Gastrocnemius medialis (tissue), 4 donors: ENCODE measurements at regions not wholly inside any gene's neighbourhood (a gene's known extent, or its start where the extent isn't known, plus 50 kb on each side); places are given as distances from the start of the nearest gene placed in this dataset.

ENCODE experiments used
- POLR2A ChIP-seq, 2 donors: fragments of 450-650 bp; IDR thresholded peaks; one replicate each; pipeline ENCODE4 v1.6.1; 2017; ENCODE audit warnings: antibody characterized with exemption in 2 of 2, mild to moderate bottlenecking in 2 of 2, moderate library complexity in 2 of 2
- TF ChIP-seq, protein P1 (sequence below), 5 experiments: fragments of 450-650 bp in 3 of 5; fragments of 200-600 bp in 2 of 5; sonication (generic) in 2 of 5; IDR thresholded peaks in 4 of 5; conservative IDR thresholded peaks in 1 of 5; 1 replicate in 4 of 5; 2 replicates in 1 of 5; pipeline ENCODE4 v1.5.1; 2016 to 2019; ENCODE audit warnings: antibody characterized with exemption in 5 of 5, mild to moderate bottlenecking in 3 of 5, moderate library complexity in 3 of 5

DNA sequence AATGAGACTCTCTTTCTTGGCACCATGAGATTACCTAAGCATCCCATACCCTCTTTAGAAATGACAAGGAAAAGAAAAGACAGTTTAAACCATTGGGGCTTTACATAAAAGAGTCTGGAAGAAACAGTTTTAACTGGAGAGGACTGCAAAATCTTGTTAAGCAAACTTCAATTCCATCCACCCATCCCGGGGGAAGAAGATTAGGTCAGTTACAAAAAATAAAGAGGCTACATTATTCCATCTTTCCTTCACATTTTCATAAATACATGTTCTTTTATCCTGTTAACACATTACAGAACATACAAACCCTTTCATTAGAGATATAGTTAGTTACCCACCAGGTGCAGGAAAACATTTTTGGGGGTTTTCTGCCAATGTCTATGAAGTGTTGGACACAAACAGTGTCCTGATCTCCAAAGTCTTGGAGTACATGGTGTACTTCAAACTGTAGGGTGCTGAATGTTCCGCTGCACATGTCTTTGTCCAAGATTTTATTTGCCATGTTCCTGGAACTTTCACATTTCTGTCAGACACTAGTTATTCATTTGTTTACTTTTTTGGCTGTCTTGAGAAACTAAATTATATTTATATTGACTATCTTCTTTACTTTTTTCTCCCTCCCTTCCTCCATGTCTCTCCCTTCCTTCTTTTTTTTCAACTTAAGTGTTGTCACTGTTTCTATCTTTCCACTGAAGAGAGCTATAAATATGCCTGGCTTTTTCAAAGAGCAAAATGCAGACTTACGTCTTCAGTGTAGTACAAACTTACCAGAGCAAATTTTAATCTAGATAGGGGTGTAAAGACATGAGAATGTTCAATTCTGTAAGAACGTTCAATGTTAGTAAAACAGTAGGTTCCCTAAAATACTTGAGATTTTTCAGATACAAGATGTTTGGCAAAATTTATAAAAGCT lies 410.9 kb upstream of the PRR16 start:
- no peak for TF ChIP-seq POLR2A (IDR thresholded peaks at IDR 0.05)
- TF ChIP-seq, protein P1, sequence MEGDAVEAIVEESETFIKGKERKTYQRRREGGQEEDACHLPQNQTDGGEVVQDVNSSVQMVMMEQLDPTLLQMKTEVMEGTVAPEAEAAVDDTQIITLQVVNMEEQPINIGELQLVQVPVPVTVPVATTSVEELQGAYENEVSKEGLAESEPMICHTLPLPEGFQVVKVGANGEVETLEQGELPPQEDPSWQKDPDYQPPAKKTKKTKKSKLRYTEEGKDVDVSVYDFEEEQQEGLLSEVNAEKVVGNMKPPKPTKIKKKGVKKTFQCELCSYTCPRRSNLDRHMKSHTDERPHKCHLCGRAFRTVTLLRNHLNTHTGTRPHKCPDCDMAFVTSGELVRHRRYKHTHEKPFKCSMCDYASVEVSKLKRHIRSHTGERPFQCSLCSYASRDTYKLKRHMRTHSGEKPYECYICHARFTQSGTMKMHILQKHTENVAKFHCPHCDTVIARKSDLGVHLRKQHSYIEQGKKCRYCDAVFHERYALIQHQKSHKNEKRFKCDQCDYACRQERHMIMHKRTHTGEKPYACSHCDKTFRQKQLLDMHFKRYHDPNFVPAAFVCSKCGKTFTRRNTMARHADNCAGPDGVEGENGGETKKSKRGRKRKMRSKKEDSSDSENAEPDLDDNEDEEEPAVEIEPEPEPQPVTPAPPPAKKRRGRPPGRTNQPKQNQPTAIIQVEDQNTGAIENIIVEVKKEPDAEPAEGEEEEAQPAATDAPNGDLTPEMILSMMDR (IDR thresholded peaks at IDR 0.05 in 4 of 5, conservative IDR thresholded peaks at IDR 0.05 in 1 of 5), result no peak
